GM19467 (cell line): ENCODE measurements at regions not wholly inside any gene's neighbourhood (a gene's known extent, or its start where the extent isn't known, plus 50 kb on each side); places are given as distances from the start of the nearest gene placed in this dataset.
"Not testable (repeated sequence)": the region's sequence is repeated elsewhere in the genome, so short reads cannot be mapped to it uniquely, and the experiment has no call there.

Experiments
- ATAC-seq: cut with Tn5 transposase; IDR thresholded peaks from one replicate; pipeline ENCODE4 v1.9.1; 2021; ENCODE audit warnings: mild to moderate bottlenecking, moderate library complexity; ENCODE audit not compliant: unreplicated experiment

GRCh38 chr13:79846386-79846785 is 365.4 kb downstream of the NDFIP2 start:
- no peak for ATAC-seq

- ATAC-seq = no peak
Observed at GRCh38 chr13:79837741-79838450, 356.9 kb downstream of the NDFIP2 start.

- ATAC-seq = not testable (repeated sequence)
Observed at GRCh38 chr13:79836121-79836520, 355.2 kb downstream of the NDFIP2 start.

GRCh38 chr13:79834876-79835275 is 353.9 kb downstream of the NDFIP2 start:
- no peak for ATAC-seq

- no peak for ATAC-seq
Observed at GRCh38 chr13:79833991-79834390, 353.0 kb downstream of the NDFIP2 start.

- ATAC-seq = no peak
Observed at GRCh38 chr13:79831556-79831955, 350.6 kb downstream of the NDFIP2 start.

- ATAC-seq = no peak
Observed at GRCh38 chr13:79830945-79831344, 350.0 kb downstream of the NDFIP2 start.

- no peak for ATAC-seq
Observed at GRCh38 chr13:79830426-79830825, 349.5 kb downstream of the NDFIP2 start.

- ATAC-seq = no peak
Observed at GRCh38 chr13:79829880-79830279, 348.9 kb downstream of the NDFIP2 start.

GRCh38 chr13:79825959-79826358 is 345.0 kb downstream of the NDFIP2 start:
- ATAC-seq = no peak

GRCh38 chr13:79815041-79815440 is 334.1 kb downstream of the NDFIP2 start:
- no peak for ATAC-seq

- ATAC-seq = peak; percentile 60
Observed at GRCh38 chr13:79812070-79812850, 331.3 kb downstream of the NDFIP2 start.

GRCh38 chr13:79811170-79811569 is 330.2 kb downstream of the NDFIP2 start:
- no peak for ATAC-seq

GRCh38 chr13:79810669-79811068 is 329.7 kb downstream of the NDFIP2 start:
- no peak for ATAC-seq

GRCh38 chr13:79810018-79810417 is 329.1 kb downstream of the NDFIP2 start:
- ATAC-seq = no peak

- no peak for ATAC-seq
Observed at GRCh38 chr13:79808475-79808874, 327.5 kb downstream of the NDFIP2 start.

GRCh38 chr13:79807554-79807953 is 326.6 kb downstream of the NDFIP2 start:
- ATAC-seq = no peak

GRCh38 chr13:79806821-79807220 is 325.9 kb downstream of the NDFIP2 start:
- no peak for ATAC-seq

GRCh38 chr13:79805317-79805716 is 324.4 kb downstream of the NDFIP2 start:
- ATAC-seq = no peak

- peak; percentile 73 for ATAC-seq
Observed at GRCh38 chr13:79803989-79804388, 323.0 kb downstream of the NDFIP2 start.

GRCh38 chr13:79803296-79803695 is 322.3 kb downstream of the NDFIP2 start:
- ATAC-seq = no peak

GRCh38 chr13:79802389-79803085 is 321.6 kb downstream of the NDFIP2 start:
- ATAC-seq = no peak
